ENCODE measurements at regions not wholly inside any gene's neighbourhood (a gene's known extent, or its start where the extent isn't known, plus 50 kb on each side); places are given as distances from the start of the nearest gene placed in this dataset.

GRCh38 chr20:57078116-57078515 is 188.3 kb downstream of the BMP7 start:
- H3K4me1 Mint-ChIP-seq (ENCODE audit: low read depth) = no peaks in the 10 kb centered on the region
- H3K4me3 Mint-ChIP-seq = no peak overlapping the region
- intact Hi-C loops (cut with micrococcal nuclease) = no loop called here
- H3K36me3 Mint-ChIP-seq (ENCODE audit: low read depth) = no peaks in the 10 kb centered on the region
- H3K27ac Mint-ChIP-seq = no peak overlapping the region
- DNase-seq (ENCODE audit: low spot score) = no peak
- no peaks in the 10 kb centered on the region for H3K27me3 Mint-ChIP-seq (ENCODE audit: insufficient read depth)
- H3K9me3 Mint-ChIP-seq = peaks cover 17% of the 10 kb centered on the region

- Mint-ChIP-seq H3K27ac (no peak overlapping the region), H3K27me3 (ENCODE audit: insufficient read depth) (no peaks in the 10 kb centered on the region), H3K36me3 (ENCODE audit: low read depth) (no peaks in the 10 kb centered on the region), H3K9me3 (peaks cover 19% of the 10 kb centered on the region), H3K4me3 (no peak overlapping the region), H3K4me1 (ENCODE audit: low read depth) (no peaks in the 10 kb centered on the region)
- intact Hi-C loops (cut with micrococcal nuclease) = no loop called here
- DNase-seq (ENCODE audit: low spot score) = no peak
These were observed 187.1 kb downstream of the BMP7 start for GRCh38 chr20:57079031-57080005.

- peaks cover 13% of the 10 kb centered on the region for H3K9me3 Mint-ChIP-seq
- H3K27me3 Mint-ChIP-seq (ENCODE audit: insufficient read depth) = no peaks in the 10 kb centered on the region
- no peak overlapping the region for H3K27ac Mint-ChIP-seq
- DNase-seq (ENCODE audit: low spot score) = no peak
- H3K36me3 Mint-ChIP-seq (ENCODE audit: low read depth) = no peaks in the 10 kb centered on the region
- H3K4me3 Mint-ChIP-seq = no peak overlapping the region
- intact Hi-C loops (cut with micrococcal nuclease) = no loop called here
- no peaks in the 10 kb centered on the region for H3K4me1 Mint-ChIP-seq (ENCODE audit: low read depth)
These were observed 185.6 kb downstream of the BMP7 start for GRCh38 chr20:57080796-57081195.

- intact Hi-C loops (cut with micrococcal nuclease) = no loop called here
- no peak for DNase-seq (ENCODE audit: low spot score)
- H3K36me3 Mint-ChIP-seq (ENCODE audit: low read depth) = no peaks in the 10 kb centered on the region
- H3K27ac Mint-ChIP-seq = no peak overlapping the region
- H3K9me3 Mint-ChIP-seq = peaks cover 13% of the 10 kb centered on the region
- no peaks in the 10 kb centered on the region for H3K4me1 Mint-ChIP-seq (ENCODE audit: low read depth)
- no peak overlapping the region for H3K4me3 Mint-ChIP-seq
- H3K27me3 Mint-ChIP-seq (ENCODE audit: insufficient read depth) = peaks cover 3% of the 10 kb centered on the region
These were observed 184.0 kb downstream of the BMP7 start for GRCh38 chr20:57082357-57082945.

GRCh38 chr20:57083072-57083471 is 183.4 kb downstream of the BMP7 start:
- peaks cover 3% of the 10 kb centered on the region for H3K27me3 Mint-ChIP-seq (ENCODE audit: insufficient read depth)
- H3K4me3 Mint-ChIP-seq = no peak overlapping the region
- peaks cover 13% of the 10 kb centered on the region for H3K9me3 Mint-ChIP-seq
- no peak overlapping the region for H3K27ac Mint-ChIP-seq
- no peaks in the 10 kb centered on the region for H3K36me3 Mint-ChIP-seq (ENCODE audit: low read depth)
- no peak for DNase-seq (ENCODE audit: low spot score)
- no peaks in the 10 kb centered on the region for H3K4me1 Mint-ChIP-seq (ENCODE audit: low read depth)
- intact Hi-C loops (cut with micrococcal nuclease) = no loop called here

GRCh38 chr20:57086066-57086465 is 180.4 kb downstream of the BMP7 start:
- no peak overlapping the region for H3K27ac Mint-ChIP-seq

GRCh38 chr20:57087102-57087501 is 179.3 kb downstream of the BMP7 start:
- intact Hi-C loops (cut with micrococcal nuclease) = no loop called here
- peaks cover 11% of the 10 kb centered on the region for H3K27me3 Mint-ChIP-seq (ENCODE audit: insufficient read depth)

More at GRCh38 chr20:57086066-57086465, 180.4 kb downstream of the BMP7 start:
- Mint-ChIP-seq H3K36me3 (ENCODE audit: low read depth) (no peaks in the 10 kb centered on the region), H3K27me3 (ENCODE audit: insufficient read depth) (peaks cover 8% of the 10 kb centered on the region), H3K4me1 (ENCODE audit: low read depth) (peaks cover 5% of the 10 kb centered on the region), H3K4me3 (no peak overlapping the region), H3K9me3 (peaks cover 5% of the 10 kb centered on the region)
- intact Hi-C loops (cut with micrococcal nuclease) = no loop called here
- no peak for DNase-seq (ENCODE audit: low spot score)

GRCh38 chr20:57087705-57088104 is 178.7 kb downstream of the BMP7 start:
- no peak overlapping the region for H3K27ac Mint-ChIP-seq
- peaks cover 20% of the 10 kb centered on the region for H3K4me1 Mint-ChIP-seq (ENCODE audit: low read depth)
- H3K4me3 Mint-ChIP-seq = no peak overlapping the region
- H3K36me3 Mint-ChIP-seq (ENCODE audit: low read depth) = peaks cover 4% of the 10 kb centered on the region
- H3K9me3 Mint-ChIP-seq = peaks cover 10% of the 10 kb centered on the region
- H3K27me3 Mint-ChIP-seq (ENCODE audit: insufficient read depth) = peaks cover 11% of the 10 kb centered on the region
- DNase-seq (ENCODE audit: low spot score) = no peak
- intact Hi-C loops (cut with micrococcal nuclease) = no loop called here

More at GRCh38 chr20:57087102-57087501, 179.3 kb downstream of the BMP7 start:
- Mint-ChIP-seq H3K36me3 (ENCODE audit: low read depth) (peaks cover 4% of the 10 kb centered on the region), H3K27ac (no peak overlapping the region), H3K9me3 (peaks cover 10% of the 10 kb centered on the region), H3K4me1 (ENCODE audit: low read depth) (peaks cover 15% of the 10 kb centered on the region), H3K4me3 (no peak overlapping the region)
- DNase-seq (ENCODE audit: low spot score) = no peak

- Mint-ChIP-seq H3K4me3 (no peak overlapping the region), H3K27ac (no peak overlapping the region), H3K4me1 (ENCODE audit: low read depth) (peaks cover 20% of the 10 kb centered on the region), H3K36me3 (ENCODE audit: low read depth) (peaks cover 4% of the 10 kb centered on the region), H3K9me3 (peaks cover 6% of the 10 kb centered on the region), H3K27me3 (ENCODE audit: insufficient read depth) (peaks cover 11% of the 10 kb centered on the region)
- intact Hi-C loops (cut with micrococcal nuclease) = no loop called here
- DNase-seq (ENCODE audit: low spot score) = no peak
These were observed 178.0 kb downstream of the BMP7 start for GRCh38 chr20:57088436-57088835.

- no peak overlapping the region for H3K4me3 Mint-ChIP-seq
- intact Hi-C loops (cut with micrococcal nuclease) = loop anchor here (1.0 kb wide), 1 partner anchor 406 kb away; no protein-coding TSS in a partner anchor
These were observed 176.7 kb downstream of the BMP7 start for GRCh38 chr20:57089699-57090144.

GRCh38 chr20:57090590-57091560 is 175.6 kb downstream of the BMP7 start:
- intact Hi-C loops (cut with micrococcal nuclease) = no loop called here
- H3K27me3 Mint-ChIP-seq (ENCODE audit: insufficient read depth) = peaks cover 11% of the 10 kb centered on the region
- H3K9me3 Mint-ChIP-seq = peaks cover 6% of the 10 kb centered on the region
- no peak for DNase-seq (ENCODE audit: low spot score)
- H3K27ac Mint-ChIP-seq = peak overlapping the region; percentile 98
- H3K4me3 Mint-ChIP-seq = peak overlapping the region; percentile 28
- peaks cover 20% of the 10 kb centered on the region for H3K4me1 Mint-ChIP-seq (ENCODE audit: low read depth)
- H3K36me3 Mint-ChIP-seq (ENCODE audit: low read depth) = peaks cover 4% of the 10 kb centered on the region

More at GRCh38 chr20:57089699-57090144, 176.7 kb downstream of the BMP7 start:
- Mint-ChIP-seq H3K27ac (peak overlapping the region; percentile 76), H3K36me3 (ENCODE audit: low read depth) (peaks cover 4% of the 10 kb centered on the region), H3K9me3 (peaks cover 6% of the 10 kb centered on the region), H3K4me1 (ENCODE audit: low read depth) (peaks cover 20% of the 10 kb centered on the region), H3K27me3 (ENCODE audit: insufficient read depth) (peaks cover 11% of the 10 kb centered on the region)
- peak; percentile 38 for DNase-seq (ENCODE audit: low spot score)

GRCh38 chr20:57091748-57092111 is 174.7 kb downstream of the BMP7 start:
- intact Hi-C loops (cut with micrococcal nuclease) = loop anchor here (1.0 kb wide), 1 partner anchor 255 kb away; no protein-coding TSS in a partner anchor
- Mint-ChIP-seq H3K27me3 (ENCODE audit: insufficient read depth) (peaks cover 11% of the 10 kb centered on the region), H3K27ac (peak overlapping the region; percentile 98), H3K4me1 (ENCODE audit: low read depth) (peaks cover 20% of the 10 kb centered on the region), H3K4me3 (no peak overlapping the region), H3K9me3 (peaks cover 6% of the 10 kb centered on the region), H3K36me3 (ENCODE audit: low read depth) (peaks cover 4% of the 10 kb centered on the region)
- no peak for DNase-seq (ENCODE audit: low spot score)

Measured in activated T-helper 1 cell treated with anti-CD3 and anti-CD28 coated beads, Interleukin-12 subunit alpha, Interleukin-12 subunit beta, Interleukin-2, Interleukin-4 antibody, amounts not matched to agents 30 ng/mL and 10 ng/mL and 1 ng/mL, durations not matched to agents 14 hours and 24 hours and 36 hours (primary cell).